ENCODE measurements at regions not wholly inside any gene's neighbourhood (a gene's known extent, or its start where the extent isn't known, plus 50 kb on each side); places are given as distances from the start of the nearest gene placed in this dataset.

DNA sequence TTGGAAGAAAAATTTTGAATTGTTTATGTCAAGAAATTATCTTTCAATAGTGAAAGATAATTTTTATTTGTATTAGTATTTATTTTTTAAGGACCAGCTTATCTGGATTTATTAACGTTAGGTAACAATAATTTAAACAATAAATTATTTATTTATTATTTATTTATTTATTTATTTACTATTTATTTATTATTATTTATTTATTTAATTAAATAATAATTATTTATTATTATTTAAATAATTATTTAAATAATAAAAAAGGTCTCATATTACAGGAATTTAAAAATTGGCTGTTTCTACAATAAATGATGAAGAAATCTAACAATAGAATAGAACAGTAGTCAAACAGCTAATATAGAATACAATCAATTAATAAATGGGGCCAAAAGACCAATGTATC lies 618.7 kb upstream of the BRINP3 start:
- H3K27ac Mint-ChIP-seq = no peak overlapping the region

More for the DNA sequence above, 618.7 kb upstream of the BRINP3 start:
- Histone ChIP-seq H4K5ac (ENCODE audit: insufficient read length, low read depth, low read length) (no peak overlapping the region), H3K79me2 (ENCODE audit: insufficient read depth, low read length) (no peaks in the 10 kb centered on the region), H3K23ac (ENCODE audit: insufficient read length, low read depth, low read length) (no peak overlapping the region), H3K23me2 (ENCODE audit: insufficient read length, low read depth, low read length, poor library complexity, severe bottlenecking) (no peaks in the 10 kb centered on the region), H3K4me2 (ENCODE audit: insufficient read depth, insufficient read length, low read length) (no peak overlapping the region), H2AFZ (ENCODE audit: low read length) (no peak overlapping the region), H3T11ph (ENCODE audit: low read length) (no peak overlapping the region), H3K9ac (ENCODE audit: extremely low read depth, insufficient read length, low read length) (no peak overlapping the region), H4K91ac (ENCODE audit: insufficient read length, low read depth, low read length) (no peak overlapping the region), H4K20me1 (ENCODE audit: control insufficient read depth, insufficient read depth, insufficient read length) (no peaks in the 10 kb centered on the region), H3K27me3 (ENCODE audit: insufficient read depth, low read length) (no peaks in the 10 kb centered on the region), H2AK5ac (ENCODE audit: insufficient read length, low read length) (no peak overlapping the region), H3K79me1 (ENCODE audit: insufficient read depth, low read depth, low read length, poor library complexity, severe bottlenecking) (no peaks in the 10 kb centered on the region), H3K56ac (ENCODE audit: insufficient read length, low read depth, low read length) (no peak overlapping the region), H3K4me1 (ENCODE audit: insufficient read depth, low read length) (no peaks in the 10 kb centered on the region), H4K8ac (replicated peaks; ENCODE audit: insufficient read length, low read depth, low read length) (no peak overlapping the region), H3K14ac (ENCODE audit: insufficient read depth, low read length) (no peak overlapping the region), H3K18ac (ENCODE audit: insufficient read length, low read depth, low read length) (no peak overlapping the region), H2BK15ac (ENCODE audit: low read depth, low read length) (no peak overlapping the region), H2BK20ac (ENCODE audit: low read depth, low read length, poor library complexity, severe bottlenecking) (no peak overlapping the region), H3K9me3 (ENCODE audit: control insufficient read depth, low read depth, low read length) (no peaks in the 10 kb centered on the region), H2BK5ac (ENCODE audit: insufficient read length, low read length) (no peak overlapping the region), H2BK12ac (ENCODE audit: insufficient read length, low read depth, low read length) (no peak overlapping the region), H2BK120ac (ENCODE audit: low read depth, low read length, poor library complexity, severe bottlenecking) (no peak overlapping the region), H3K27ac (ENCODE audit: insufficient read length, low read depth, low read length) (no peak overlapping the region), H3K4ac (ENCODE audit: low read depth, low read length) (no peak overlapping the region)
- Mint-ChIP-seq H3K9me3 (no peaks in the 10 kb centered on the region), H3K27me3 (ENCODE audit: low read depth) (no peaks in the 10 kb centered on the region), H3K4me1 (peaks cover 0 to 3% of the 10 kb centered on the region in 2 experiments; a peak in 2 of 4 replicates), H3K4me3 (no peak overlapping the region), H3K36me3 (ENCODE audit: insufficient read depth in 1 of 3, low read depth in 3 of 3) (no peaks in the 10 kb centered on the region)
- no CpG with 5 or more reads among the region's 1 CpG for WGBS (ENCODE audit: extremely low coverage, insufficient read length, low lambda C conversion rate)
- TF ChIP-seq, protein P1, sequence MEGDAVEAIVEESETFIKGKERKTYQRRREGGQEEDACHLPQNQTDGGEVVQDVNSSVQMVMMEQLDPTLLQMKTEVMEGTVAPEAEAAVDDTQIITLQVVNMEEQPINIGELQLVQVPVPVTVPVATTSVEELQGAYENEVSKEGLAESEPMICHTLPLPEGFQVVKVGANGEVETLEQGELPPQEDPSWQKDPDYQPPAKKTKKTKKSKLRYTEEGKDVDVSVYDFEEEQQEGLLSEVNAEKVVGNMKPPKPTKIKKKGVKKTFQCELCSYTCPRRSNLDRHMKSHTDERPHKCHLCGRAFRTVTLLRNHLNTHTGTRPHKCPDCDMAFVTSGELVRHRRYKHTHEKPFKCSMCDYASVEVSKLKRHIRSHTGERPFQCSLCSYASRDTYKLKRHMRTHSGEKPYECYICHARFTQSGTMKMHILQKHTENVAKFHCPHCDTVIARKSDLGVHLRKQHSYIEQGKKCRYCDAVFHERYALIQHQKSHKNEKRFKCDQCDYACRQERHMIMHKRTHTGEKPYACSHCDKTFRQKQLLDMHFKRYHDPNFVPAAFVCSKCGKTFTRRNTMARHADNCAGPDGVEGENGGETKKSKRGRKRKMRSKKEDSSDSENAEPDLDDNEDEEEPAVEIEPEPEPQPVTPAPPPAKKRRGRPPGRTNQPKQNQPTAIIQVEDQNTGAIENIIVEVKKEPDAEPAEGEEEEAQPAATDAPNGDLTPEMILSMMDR (conservative IDR thresholded peaks at IDR 0.05) = no peak
- DNase-seq = no peak
